ENCODE measurements at regions not wholly inside any gene's neighbourhood (a gene's known extent, or its start where the extent isn't known, plus 50 kb on each side); places are given as distances from the start of the nearest gene placed in this dataset.

- Histone ChIP-seq H3K9me3 (ENCODE audit: control insufficient read depth in 2 of 2, low read length in 2 of 2) (no peaks in the 10 kb centered on the region), H3K4me3 (ENCODE audit: low read depth, low read length) (no peak overlapping the region), H3K36me3 (ENCODE audit: control insufficient read depth, insufficient read depth, low read length) (no peaks in the 10 kb centered on the region), H3K4me1 (ENCODE audit: control insufficient read depth, insufficient read depth, low read length, poor library complexity, severe bottlenecking) (no peaks in the 10 kb centered on the region), H3K27ac (ENCODE audit: insufficient read depth, low read length, poor library complexity, severe bottlenecking) (no peak overlapping the region), H3K27me3 (ENCODE audit: control insufficient read depth, insufficient read depth, low read length) (no peaks in the 10 kb centered on the region)
- Mint-ChIP-seq H3K27ac (no peak overlapping the region), H3K4me3 (no peak overlapping the region), H3K36me3 (no peaks in the 10 kb centered on the region), H3K9me3 (peaks cover 0 to 1% (median 0%) of the 10 kb centered on the region in 7 donors), H3K4me1 (no peaks in the 10 kb centered on the region), H3K27me3 (no peaks in the 10 kb centered on the region)
- ATAC-seq (ENCODE audit: low read depth in 2 of 2) (no peak), DNase-seq (no peak)
Measured at GRCh38 chr11:22472306-22472705, 134.1 kb downstream of the SLC17A6 start.

GRCh38 chr11:22471385-22471784 is 133.2 kb downstream of the SLC17A6 start:
- no peaks in the 10 kb centered on the region for H3K36me3 ChIP-seq (ENCODE audit: control insufficient read depth, insufficient read depth, low read length)
- ATAC-seq (ENCODE audit: low read depth in 2 of 2) (no peak), DNase-seq (no peak)
- H3K27me3 ChIP-seq (ENCODE audit: control insufficient read depth, insufficient read depth, low read length) = no peaks in the 10 kb centered on the region
- H3K4me3 ChIP-seq (ENCODE audit: low read depth, low read length) = no peak overlapping the region
- H3K27me3 Mint-ChIP-seq = no peaks in the 10 kb centered on the region
- no peaks in the 10 kb centered on the region for H3K9me3 ChIP-seq (ENCODE audit: control insufficient read depth in 2 of 2, low read length in 2 of 2)
- H3K27ac ChIP-seq (ENCODE audit: insufficient read depth, low read length, poor library complexity, severe bottlenecking) = no peak overlapping the region
- no peaks in the 10 kb centered on the region for H3K36me3 Mint-ChIP-seq
- H3K4me3 Mint-ChIP-seq = no peak overlapping the region
- no peaks in the 10 kb centered on the region for H3K4me1 ChIP-seq (ENCODE audit: control insufficient read depth, insufficient read depth, low read length, poor library complexity, severe bottlenecking)
- H3K4me1 Mint-ChIP-seq = no peaks in the 10 kb centered on the region
- no peak overlapping the region for H3K27ac Mint-ChIP-seq
- peaks cover 0 to 1% (median 0%) of the 10 kb centered on the region in 7 donors for H3K9me3 Mint-ChIP-seq

- Histone ChIP-seq H3K36me3 (ENCODE audit: control insufficient read depth, insufficient read depth, low read length) (no peaks in the 10 kb centered on the region), H3K27ac (ENCODE audit: insufficient read depth, low read length, poor library complexity, severe bottlenecking) (no peak overlapping the region), H3K4me1 (ENCODE audit: control insufficient read depth, insufficient read depth, low read length, poor library complexity, severe bottlenecking) (no peaks in the 10 kb centered on the region), H3K9me3 (ENCODE audit: control insufficient read depth in 2 of 2, low read length in 2 of 2) (no peaks in the 10 kb centered on the region), H3K4me3 (ENCODE audit: low read depth, low read length) (no peak overlapping the region), H3K27me3 (ENCODE audit: control insufficient read depth, insufficient read depth, low read length) (no peaks in the 10 kb centered on the region)
- Mint-ChIP-seq H3K36me3 (no peaks in the 10 kb centered on the region), H3K27ac (no peak overlapping the region), H3K9me3 (peaks cover 0 to 4% (median 0%) of the 10 kb centered on the region in 7 donors), H3K4me1 (no peaks in the 10 kb centered on the region), H3K27me3 (no peaks in the 10 kb centered on the region), H3K4me3 (no peak overlapping the region)
- no peak for DNase-seq
- ATAC-seq (ENCODE audit: low read depth in 2 of 2) = no peak
Measured at GRCh38 chr11:22467741-22468140, 129.6 kb downstream of the SLC17A6 start.

- DNase-seq (no peak), ATAC-seq (ENCODE audit: low read depth in 2 of 2) (no peak)
- H3K27me3 Mint-ChIP-seq = no peaks in the 10 kb centered on the region
- H3K4me3 Mint-ChIP-seq = no peak overlapping the region
- no peaks in the 10 kb centered on the region for H3K4me1 Mint-ChIP-seq
- H3K9me3 Mint-ChIP-seq = peaks cover 0 to 4% (median 0%) of the 10 kb centered on the region in 7 donors
- H3K36me3 Mint-ChIP-seq = no peaks in the 10 kb centered on the region
- Histone ChIP-seq H3K4me1 (ENCODE audit: control insufficient read depth, insufficient read depth, low read length, poor library complexity, severe bottlenecking) (no peaks in the 10 kb centered on the region), H3K27ac (ENCODE audit: insufficient read depth, low read length, poor library complexity, severe bottlenecking) (no peak overlapping the region), H3K4me3 (ENCODE audit: low read depth, low read length) (no peak overlapping the region), H3K9me3 (ENCODE audit: control insufficient read depth in 2 of 2, low read length in 2 of 2) (no peaks in the 10 kb centered on the region), H3K27me3 (ENCODE audit: control insufficient read depth, insufficient read depth, low read length) (no peaks in the 10 kb centered on the region), H3K36me3 (ENCODE audit: control insufficient read depth, insufficient read depth, low read length) (no peaks in the 10 kb centered on the region)
- H3K27ac Mint-ChIP-seq = no peak overlapping the region
Measured at GRCh38 chr11:22467248-22467647, 129.1 kb downstream of the SLC17A6 start.

GRCh38 chr11:22466809-22467208 is 128.6 kb downstream of the SLC17A6 start:
- Mint-ChIP-seq H3K36me3 (no peaks in the 10 kb centered on the region), H3K9me3 (peaks cover 0 to 4% (median 0%) of the 10 kb centered on the region in 7 donors), H3K4me1 (no peaks in the 10 kb centered on the region), H3K27ac (no peak overlapping the region), H3K4me3 (no peak overlapping the region), H3K27me3 (no peaks in the 10 kb centered on the region)
- no peaks in the 10 kb centered on the region for H3K4me1 ChIP-seq (ENCODE audit: control insufficient read depth, insufficient read depth, low read length, poor library complexity, severe bottlenecking)
- no peak overlapping the region for H3K4me3 ChIP-seq (ENCODE audit: low read depth, low read length)
- H3K36me3 ChIP-seq (ENCODE audit: control insufficient read depth, insufficient read depth, low read length) = no peaks in the 10 kb centered on the region
- ATAC-seq (ENCODE audit: low read depth in 2 of 2) (no peak), DNase-seq (no peak)
- H3K9me3 ChIP-seq (ENCODE audit: control insufficient read depth in 2 of 2, low read length in 2 of 2) = no peaks in the 10 kb centered on the region
- H3K27me3 ChIP-seq (ENCODE audit: control insufficient read depth, insufficient read depth, low read length) = no peaks in the 10 kb centered on the region
- no peak overlapping the region for H3K27ac ChIP-seq (ENCODE audit: insufficient read depth, low read length, poor library complexity, severe bottlenecking)

GRCh38 chr11:22466351-22466750 is 128.2 kb downstream of the SLC17A6 start:
- no peaks in the 10 kb centered on the region for H3K36me3 Mint-ChIP-seq
- H3K4me1 Mint-ChIP-seq = no peaks in the 10 kb centered on the region
- Histone ChIP-seq H3K27ac (ENCODE audit: insufficient read depth, low read length, poor library complexity, severe bottlenecking) (no peak overlapping the region), H3K27me3 (ENCODE audit: control insufficient read depth, insufficient read depth, low read length) (no peaks in the 10 kb centered on the region), H3K4me3 (ENCODE audit: low read depth, low read length) (no peak overlapping the region), H3K36me3 (ENCODE audit: control insufficient read depth, insufficient read depth, low read length) (no peaks in the 10 kb centered on the region), H3K9me3 (ENCODE audit: control insufficient read depth in 2 of 2, low read length in 2 of 2) (no peaks in the 10 kb centered on the region), H3K4me1 (ENCODE audit: control insufficient read depth, insufficient read depth, low read length, poor library complexity, severe bottlenecking) (no peaks in the 10 kb centered on the region)
- no peak overlapping the region for H3K4me3 Mint-ChIP-seq
- no peaks in the 10 kb centered on the region for H3K27me3 Mint-ChIP-seq
- H3K27ac Mint-ChIP-seq = no peak overlapping the region
- ATAC-seq (ENCODE audit: low read depth in 2 of 2) (no peak), DNase-seq (no peak)
- H3K9me3 Mint-ChIP-seq = peaks cover 0 to 4% (median 0%) of the 10 kb centered on the region in 7 donors

- Mint-ChIP-seq H3K9me3 (peaks cover 0 to 4% (median 0%) of the 10 kb centered on the region in 7 donors), H3K4me3 (no peak overlapping the region), H3K36me3 (no peaks in the 10 kb centered on the region), H3K27ac (no peak overlapping the region), H3K4me1 (no peaks in the 10 kb centered on the region), H3K27me3 (no peaks in the 10 kb centered on the region)
- H3K4me3 ChIP-seq (ENCODE audit: low read depth, low read length) = no peak overlapping the region
- DNase-seq (no peak), ATAC-seq (ENCODE audit: low read depth in 2 of 2) (no peak)
- no peaks in the 10 kb centered on the region for H3K27me3 ChIP-seq (ENCODE audit: control insufficient read depth, insufficient read depth, low read length)
- no peaks in the 10 kb centered on the region for H3K36me3 ChIP-seq (ENCODE audit: control insufficient read depth, insufficient read depth, low read length)
- no peaks in the 10 kb centered on the region for H3K9me3 ChIP-seq (ENCODE audit: control insufficient read depth in 2 of 2, low read length in 2 of 2)
- no peaks in the 10 kb centered on the region for H3K4me1 ChIP-seq (ENCODE audit: control insufficient read depth, insufficient read depth, low read length, poor library complexity, severe bottlenecking)
- H3K27ac ChIP-seq (ENCODE audit: insufficient read depth, low read length, poor library complexity, severe bottlenecking) = no peak overlapping the region
Measured at GRCh38 chr11:22465620-22466019, 127.4 kb downstream of the SLC17A6 start.

- no peaks in the 10 kb centered on the region for H3K27me3 Mint-ChIP-seq
- Histone ChIP-seq H3K27me3 (ENCODE audit: control insufficient read depth, insufficient read depth, low read length) (no peaks in the 10 kb centered on the region), H3K4me3 (ENCODE audit: low read depth, low read length) (no peak overlapping the region), H3K27ac (ENCODE audit: insufficient read depth, low read length, poor library complexity, severe bottlenecking) (no peak overlapping the region), H3K4me1 (ENCODE audit: control insufficient read depth, insufficient read depth, low read length, poor library complexity, severe bottlenecking) (no peaks in the 10 kb centered on the region), H3K36me3 (ENCODE audit: control insufficient read depth, insufficient read depth, low read length) (no peaks in the 10 kb centered on the region), H3K9me3 (ENCODE audit: control insufficient read depth in 2 of 2, low read length in 2 of 2) (no peaks in the 10 kb centered on the region)
- H3K36me3 Mint-ChIP-seq = no peaks in the 10 kb centered on the region
- H3K9me3 Mint-ChIP-seq = peaks cover 0 to 2% (median 0%) of the 10 kb centered on the region in 7 donors
- ATAC-seq (ENCODE audit: low read depth in 2 of 2) (no peak), DNase-seq (no peak)
- H3K4me1 Mint-ChIP-seq = no peaks in the 10 kb centered on the region
- no peak overlapping the region for H3K27ac Mint-ChIP-seq
- no peak overlapping the region for H3K4me3 Mint-ChIP-seq
Measured at GRCh38 chr11:22461626-22462025, 123.4 kb downstream of the SLC17A6 start.
